KOPT-K1 (cell line): ENCODE measurements at regions not wholly inside any gene's neighbourhood (a gene's known extent, or its start where the extent isn't known, plus 50 kb on each side); places are given as distances from the start of the nearest gene placed in this dataset.
"Not testable (repeated sequence)": the region's sequence is repeated elsewhere in the genome, so short reads cannot be mapped to it uniquely, and the experiment has no call there.

Source experiments
- H3K27ac ChIP-seq: fragments of 200-600 bp; sonication (generic); 2 replicates; pipeline ENCODE4 v1.5.1; 2016; ENCODE audit warnings: antibody characterized with exemption, mild to moderate bottlenecking, low read depth, low read length; ENCODE audit not compliant: poor library complexity, severe bottlenecking
- H3K36me3 ChIP-seq: fragments of 200-600 bp; sonication (generic); 2 replicates; pipeline ENCODE4 v1.5.1; 2017; ENCODE audit warnings: antibody characterized with exemption, mild to moderate bottlenecking, low read length, moderate library complexity; ENCODE audit not compliant: insufficient read depth
- H3K9me3 ChIP-seq: fragments of 200-600 bp; sonication (generic); 2 replicates; pipeline ENCODE4 v1.5.1; 2017; ENCODE audit warnings: antibody characterized with exemption, low read length, mild to moderate bottlenecking; ENCODE audit not compliant: insufficient read depth, poor library complexity, severe bottlenecking

DNA sequence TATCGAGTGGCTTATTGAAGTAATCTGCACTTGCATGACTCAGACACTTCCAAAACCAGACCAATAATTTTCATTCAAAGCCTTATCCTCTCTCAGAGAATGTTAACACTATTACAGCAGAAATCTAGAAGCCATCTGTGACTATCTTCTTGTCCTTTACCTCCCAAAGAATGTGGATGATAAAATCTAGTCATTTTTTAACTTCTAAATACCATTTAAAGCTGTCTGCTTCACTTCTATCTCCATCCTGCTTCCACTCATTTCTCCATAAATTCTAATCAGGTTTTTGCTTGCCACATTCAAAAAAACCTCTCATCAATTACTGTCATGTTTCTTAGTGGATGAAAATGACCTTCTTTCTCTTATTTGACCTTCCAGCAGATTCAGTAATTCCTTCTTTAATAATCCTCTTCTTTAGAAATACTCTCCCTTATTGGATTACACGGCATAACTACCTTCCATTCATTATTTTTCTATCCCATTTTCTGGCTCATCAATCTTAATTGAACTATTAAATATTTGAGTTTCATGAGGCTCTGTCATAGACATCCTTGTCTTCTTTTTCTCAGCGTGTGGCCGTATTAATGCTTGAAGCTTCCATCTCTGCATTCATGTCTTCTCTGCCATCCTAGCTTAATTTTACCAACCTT, 1999.4 kb downstream of the MRPL39 start:
- no peak overlapping the region for H3K27ac ChIP-seq
- no peaks in the 10 kb centered on the region for H3K36me3 ChIP-seq
- peaks cover 7% of the 10 kb centered on the region for H3K9me3 ChIP-seq

DNA sequence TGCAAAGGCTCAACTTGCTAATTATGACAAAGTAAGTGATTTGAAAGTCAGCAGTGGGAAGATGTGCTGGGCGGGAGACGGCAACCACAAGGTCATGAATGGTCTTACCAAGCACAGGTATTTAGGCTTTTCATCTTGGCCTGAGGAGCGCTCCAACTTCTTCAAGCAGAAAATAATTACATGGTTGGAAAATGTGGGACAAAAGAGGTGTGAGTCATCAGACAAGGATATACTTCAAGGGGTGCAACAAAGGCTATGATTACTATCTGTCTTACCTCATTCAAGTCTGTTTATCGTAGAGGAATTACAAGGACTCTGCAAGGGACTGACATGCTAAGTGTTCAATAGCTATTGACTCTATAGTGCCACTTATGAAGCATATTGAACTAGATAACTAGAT, 2005.7 kb downstream of the MRPL39 start:
- Histone ChIP-seq H3K27ac (no peak overlapping the region), H3K36me3 (no peaks in the 10 kb centered on the region), H3K9me3 (peaks cover 7% of the 10 kb centered on the region)

DNA sequence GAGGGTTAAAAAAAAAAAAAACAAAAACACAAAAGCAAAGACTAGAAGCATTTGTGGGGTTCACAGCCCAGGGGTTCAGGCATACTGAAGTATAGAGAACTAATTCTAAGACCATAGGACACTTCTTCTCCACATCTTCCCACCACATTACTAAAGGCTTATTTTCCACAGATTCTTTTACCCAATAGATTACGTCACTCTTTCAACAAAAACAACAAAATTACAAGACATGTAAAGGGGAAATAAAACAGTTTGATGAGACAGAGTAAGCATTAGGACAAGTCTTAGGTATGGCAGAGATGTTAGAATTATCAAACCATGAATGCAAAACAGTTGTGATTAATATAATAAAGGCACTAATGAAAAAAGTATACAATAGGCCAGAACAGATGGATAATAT, 2013.7 kb downstream of the MRPL39 start:
- Histone ChIP-seq H3K9me3 (no peaks in the 10 kb centered on the region), H3K27ac (no peak overlapping the region), H3K36me3 (no peaks in the 10 kb centered on the region)

DNA sequence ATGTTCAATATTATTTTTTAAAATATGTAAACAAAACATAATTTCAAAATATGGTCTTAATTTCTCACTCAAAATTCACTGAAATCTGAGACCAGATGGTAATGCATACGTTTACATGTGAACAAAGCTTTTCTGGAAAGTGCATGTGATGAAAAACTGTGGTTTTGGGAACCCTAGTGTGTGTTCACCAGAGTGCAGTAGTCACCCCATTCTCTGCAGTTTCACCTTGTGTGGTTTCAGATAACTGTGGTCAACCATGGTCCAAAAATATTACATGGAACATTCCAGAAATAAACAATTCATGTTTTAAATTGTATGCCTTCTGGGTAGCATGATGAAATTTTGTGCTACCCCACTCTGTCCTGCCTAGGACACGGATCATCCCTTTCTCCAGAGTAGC, 2021.9 kb downstream of the MRPL39 start:
- H3K9me3 ChIP-seq: no peaks in the 10 kb centered on the region
- no peak overlapping the region for H3K27ac ChIP-seq
- H3K36me3 ChIP-seq: no peaks in the 10 kb centered on the region

DNA sequence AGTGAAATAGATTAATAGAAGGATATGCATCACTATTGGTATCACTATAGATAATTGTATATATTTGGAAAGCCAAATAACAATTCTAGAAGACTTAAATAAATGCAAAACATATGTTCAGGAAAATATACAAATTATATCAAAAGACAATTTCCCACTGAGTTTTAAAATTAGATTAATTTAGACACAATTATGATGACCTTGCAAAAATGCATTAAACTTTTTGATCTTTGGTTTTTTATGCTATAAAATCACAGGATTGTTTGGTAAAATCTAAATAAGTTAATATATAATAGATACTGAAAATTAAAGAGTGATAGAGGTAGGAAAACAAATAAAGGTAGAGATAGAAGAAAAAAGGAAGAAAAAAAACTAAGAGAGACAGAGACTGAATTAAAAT, 2027.7 kb downstream of the MRPL39 start:
- Histone ChIP-seq H3K9me3 (no peaks in the 10 kb centered on the region), H3K36me3 (no peaks in the 10 kb centered on the region), H3K27ac (no peak overlapping the region)

DNA sequence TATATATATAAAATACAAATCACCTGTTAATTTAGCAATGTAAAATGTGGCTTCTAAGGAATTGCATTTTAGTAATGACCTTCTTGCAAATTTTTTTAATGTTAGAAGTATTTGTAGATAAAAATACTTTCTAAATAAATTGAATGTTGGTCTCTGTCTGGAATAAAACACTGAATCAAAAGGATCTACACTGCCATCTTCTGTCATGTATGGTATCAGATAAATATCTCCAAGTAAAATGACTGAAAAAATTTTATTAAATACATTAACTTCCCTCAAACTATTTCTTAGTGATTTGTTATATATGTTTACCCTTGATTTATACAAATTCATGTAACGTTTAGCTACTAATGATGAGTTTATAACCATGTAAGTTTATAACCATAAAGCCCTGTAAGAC, 2029.3 kb downstream of the MRPL39 start:
- Histone ChIP-seq H3K27ac (no peak overlapping the region), H3K36me3 (no peaks in the 10 kb centered on the region), H3K9me3 (no peaks in the 10 kb centered on the region)

DNA sequence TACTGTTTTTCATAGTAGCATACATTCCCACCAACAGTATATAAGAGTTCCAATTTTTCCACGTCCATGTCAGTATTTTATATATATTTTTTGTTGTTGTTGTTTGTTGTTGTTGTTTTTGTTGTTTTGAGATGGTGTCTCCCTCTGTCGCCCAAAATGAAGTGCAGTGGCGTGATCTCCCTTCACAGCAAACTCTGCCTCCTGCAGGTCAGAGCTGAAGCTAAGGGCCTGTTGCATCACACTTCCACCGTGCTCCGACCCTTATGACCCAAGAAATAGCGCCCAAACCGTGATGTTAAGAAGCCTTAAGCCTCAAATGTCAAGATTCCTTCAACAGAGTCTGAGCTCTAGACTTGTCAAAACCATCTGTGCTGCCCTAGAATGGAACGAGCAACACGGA, 2032.3 kb downstream of the MRPL39 start:
- no peaks in the 10 kb centered on the region for H3K9me3 ChIP-seq
- H3K36me3 ChIP-seq: no peaks in the 10 kb centered on the region

DNA sequence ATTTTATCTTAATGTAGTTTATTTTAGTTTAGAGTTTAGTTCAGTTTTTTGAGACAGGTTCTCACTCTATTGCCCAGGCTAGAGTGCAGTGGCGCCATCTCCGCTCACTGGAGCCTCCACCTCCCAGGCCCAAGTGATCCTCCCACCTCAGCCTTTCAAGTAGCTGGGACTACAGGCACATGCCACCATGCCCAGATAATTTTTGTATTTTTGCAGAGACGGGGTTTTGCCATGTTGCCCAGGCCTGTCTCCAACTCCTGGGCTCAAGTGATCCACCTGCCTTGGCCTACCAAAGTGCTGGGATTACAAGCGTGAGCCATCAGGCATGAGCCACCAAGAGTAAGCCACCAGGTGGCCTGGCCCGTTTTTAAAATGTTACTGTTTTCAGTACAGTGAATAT, 2058.4 kb downstream of the MRPL39 start:
- not testable (repeated sequence) for H3K27ac ChIP-seq, H3K9me3 ChIP-seq, H3K36me3 ChIP-seq

More for the DNA sequence above, 2032.3 kb downstream of the MRPL39 start:
- H3K27ac ChIP-seq: no peak overlapping the region

DNA sequence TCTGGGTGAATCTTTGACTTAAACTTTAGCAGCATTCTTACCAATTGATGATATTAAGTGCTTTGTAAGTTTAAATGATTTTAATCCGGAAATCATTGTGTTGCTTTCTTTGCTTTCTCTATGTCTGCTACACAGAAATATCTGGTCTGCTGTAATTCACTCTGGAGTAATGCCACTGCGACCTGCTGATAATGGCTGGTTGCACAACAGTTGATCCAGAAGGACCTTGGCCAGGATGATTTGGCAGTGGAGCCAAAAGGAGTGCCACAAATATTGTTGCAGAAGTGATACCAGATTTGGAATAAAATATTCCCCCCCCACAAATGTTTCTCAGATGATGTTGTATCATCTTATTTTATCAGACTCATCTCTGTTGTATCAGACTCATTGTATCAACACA, 2063.9 kb downstream of the MRPL39 start:
- H3K27ac ChIP-seq: no peak overlapping the region
- H3K9me3 ChIP-seq: no peaks in the 10 kb centered on the region
- H3K36me3 ChIP-seq: no peaks in the 10 kb centered on the region

DNA sequence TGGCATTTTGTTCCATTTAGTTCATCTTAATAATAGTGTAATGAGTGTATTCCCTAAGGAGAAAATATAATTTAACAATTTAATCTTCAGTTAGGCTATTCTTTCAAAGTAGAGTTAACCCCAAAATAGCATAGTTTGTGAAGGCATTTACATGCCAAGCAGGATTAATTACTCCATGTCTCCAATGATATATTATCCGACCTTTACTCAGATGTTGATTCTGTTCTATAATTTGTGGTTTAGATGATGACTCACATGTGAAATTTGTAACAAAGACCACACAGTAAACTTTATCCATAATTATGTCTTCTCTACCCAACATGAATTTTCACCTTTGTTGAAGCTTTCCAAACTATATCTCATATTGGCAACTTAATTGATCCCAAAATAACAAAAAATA, 2065.2 kb downstream of the MRPL39 start:
- H3K36me3 ChIP-seq: no peaks in the 10 kb centered on the region
- H3K9me3 ChIP-seq: no peaks in the 10 kb centered on the region
- H3K27ac ChIP-seq: no peak overlapping the region

DNA sequence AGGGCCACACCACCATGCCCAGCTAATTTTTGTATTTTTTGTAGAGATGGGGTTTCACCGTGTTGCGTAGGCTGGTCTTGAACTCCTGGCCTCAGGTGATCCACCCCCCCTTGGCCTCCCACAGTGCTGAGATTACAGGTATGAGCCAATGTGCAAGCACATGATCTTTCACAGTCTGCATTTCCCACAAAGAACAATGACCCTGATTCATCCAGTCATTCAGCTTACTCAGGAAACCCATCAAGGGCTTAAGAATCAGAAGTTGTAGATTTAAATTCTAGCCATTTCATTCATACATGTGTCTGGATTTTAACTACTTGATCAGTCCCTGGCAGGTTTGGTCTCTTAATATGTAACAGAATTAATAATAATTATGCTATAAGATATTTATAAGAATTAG, 2065.7 kb downstream of the MRPL39 start:
- Histone ChIP-seq H3K36me3 (no peaks in the 10 kb centered on the region), H3K27ac (no peak overlapping the region), H3K9me3 (no peaks in the 10 kb centered on the region)

DNA sequence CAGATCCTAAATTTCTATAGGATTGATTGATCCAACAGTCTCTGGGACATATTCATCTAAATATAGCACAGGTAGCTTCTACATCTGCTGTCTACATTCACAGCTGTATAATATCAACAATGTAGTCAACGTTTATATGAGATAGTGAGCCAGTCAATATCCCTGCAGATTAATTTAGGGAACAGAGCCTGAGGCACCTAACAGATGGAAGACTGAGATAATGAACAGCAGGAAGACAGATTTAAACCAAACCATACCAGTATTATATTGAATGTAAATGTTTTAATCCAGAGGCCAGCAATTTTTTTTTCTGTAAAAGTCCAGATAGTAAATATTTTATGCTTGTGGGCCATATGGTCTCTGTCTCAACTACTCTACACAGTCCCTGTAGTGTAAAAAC, 2072.4 kb downstream of the MRPL39 start:
- H3K36me3 ChIP-seq: no peaks in the 10 kb centered on the region
- H3K9me3 ChIP-seq: no peaks in the 10 kb centered on the region
- H3K27ac ChIP-seq: no peak overlapping the region

DNA sequence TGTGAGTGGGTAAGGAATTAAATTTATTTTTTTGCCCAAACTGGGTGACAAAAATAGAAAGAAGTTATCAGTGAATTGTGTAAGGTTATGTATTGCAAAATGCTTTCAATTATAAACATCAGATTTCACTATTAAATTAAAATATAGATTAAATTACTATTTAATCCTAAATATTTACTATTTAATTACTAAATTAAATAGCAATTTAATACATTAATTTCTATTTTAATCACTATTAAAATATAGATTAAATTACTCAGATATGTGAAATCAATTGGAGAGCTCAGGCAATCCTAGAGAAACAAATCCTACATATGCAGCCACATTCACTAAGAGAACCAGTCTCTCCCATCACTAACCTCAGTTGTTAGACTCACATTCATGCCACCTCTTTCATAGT, 2075.8 kb downstream of the MRPL39 start:
- Histone ChIP-seq H3K36me3 (no peaks in the 10 kb centered on the region), H3K27ac (no peak overlapping the region), H3K9me3 (no peaks in the 10 kb centered on the region)

DNA sequence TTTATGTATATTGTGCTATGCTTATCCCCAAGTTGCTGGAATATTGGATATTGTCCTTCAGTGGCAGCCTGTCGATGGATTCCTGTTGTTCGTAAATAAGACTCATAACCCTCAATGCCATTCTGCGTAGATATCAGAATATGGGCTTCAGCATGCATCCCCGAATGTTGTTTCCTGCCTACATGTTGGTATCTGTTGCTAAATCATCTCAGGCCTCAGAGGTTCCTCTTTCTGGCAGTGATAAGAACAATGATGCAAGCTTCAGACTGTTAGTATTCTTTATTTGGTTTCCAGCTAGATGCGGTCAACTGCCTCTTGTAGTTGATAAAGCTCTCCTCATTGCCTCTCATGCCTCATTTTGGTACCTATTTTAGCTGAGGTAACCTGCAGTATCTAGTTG, 2082.6 kb downstream of the MRPL39 start:
- no peak overlapping the region for H3K27ac ChIP-seq
- H3K9me3 ChIP-seq: no peaks in the 10 kb centered on the region
- no peaks in the 10 kb centered on the region for H3K36me3 ChIP-seq

DNA sequence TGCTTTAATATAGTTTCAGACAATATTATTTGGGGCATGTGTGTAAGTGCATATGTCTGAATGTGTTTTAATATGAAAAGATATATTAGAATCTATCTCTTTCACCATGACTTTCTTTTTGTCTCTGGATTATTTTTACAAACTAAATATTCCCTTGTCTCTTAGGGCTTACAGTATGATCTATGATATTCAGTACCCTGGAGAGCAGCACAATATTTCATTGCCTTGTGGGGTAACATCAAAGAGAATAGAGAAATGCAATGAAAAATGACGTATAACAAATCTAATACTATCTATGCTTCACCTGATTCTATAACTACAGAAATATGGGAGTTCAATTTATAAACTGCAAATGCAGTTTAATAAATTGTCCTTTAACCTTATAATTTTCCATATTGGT, 2084.5 kb downstream of the MRPL39 start:
- no peaks in the 10 kb centered on the region for H3K36me3 ChIP-seq
- H3K27ac ChIP-seq: no peak overlapping the region
- no peaks in the 10 kb centered on the region for H3K9me3 ChIP-seq

DNA sequence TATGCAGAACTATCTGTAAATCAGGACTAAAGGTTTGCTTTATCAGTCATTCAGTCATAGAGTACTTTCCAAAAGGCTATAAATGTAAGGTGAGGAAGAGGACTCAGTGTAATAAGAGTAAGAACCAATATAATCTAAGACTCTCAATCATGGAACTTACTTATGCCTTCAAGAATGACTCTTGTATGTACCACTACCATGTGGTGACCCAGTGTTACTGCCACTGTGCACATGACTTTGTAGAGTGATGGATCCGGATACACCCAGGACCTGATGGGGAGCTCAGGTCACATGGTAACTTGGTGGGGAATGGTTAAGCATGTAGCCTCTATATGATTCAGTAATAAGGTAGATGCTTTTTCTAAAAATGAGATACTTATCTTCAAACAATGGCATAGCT, 2099.8 kb downstream of the MRPL39 start:
- Histone ChIP-seq H3K27ac (no peak overlapping the region), H3K36me3 (no peaks in the 10 kb centered on the region), H3K9me3 (no peaks in the 10 kb centered on the region)
